HG02970 (cell line): ENCODE measurements at regions not wholly inside any gene's neighbourhood (a gene's known extent, or its start where the extent isn't known, plus 50 kb on each side); places are given as distances from the start of the nearest gene placed in this dataset.
"Not testable (repeated sequence)": the region's sequence is repeated elsewhere in the genome, so short reads cannot be mapped to it uniquely, and the experiment has no call there.

Experiments used
- ATAC-seq: cut with Tn5 transposase; IDR thresholded peaks from one replicate; pipeline ENCODE4 v1.9.1; 2021; ENCODE audit warnings: mild to moderate bottlenecking, moderate library complexity, moderate number of reproducible peaks; ENCODE audit not compliant: unreplicated experiment, low FRiP score

- no peak for ATAC-seq
Observed at GRCh38 chr9:96067600-96067999, 192.1 kb downstream of the ERCC6L2 start.

GRCh38 chr9:96067004-96067403 lies 191.5 kb downstream of the ERCC6L2 start:
- no peak for ATAC-seq

GRCh38 chr9:96065482-96066251 lies 190.2 kb downstream of the ERCC6L2 start:
- no peak for ATAC-seq

- ATAC-seq: no peak
Observed at GRCh38 chr9:96064826-96065481, 189.5 kb downstream of the ERCC6L2 start.

- ATAC-seq: no peak
Observed at GRCh38 chr9:96062854-96063253, 187.4 kb downstream of the ERCC6L2 start.

- no peak for ATAC-seq
Observed at GRCh38 chr9:96062031-96062430, 186.5 kb downstream of the ERCC6L2 start.

- ATAC-seq: no peak
Observed at GRCh38 chr9:96061293-96061987, 185.9 kb downstream of the ERCC6L2 start.

GRCh38 chr9:96058218-96058617 lies 182.7 kb downstream of the ERCC6L2 start:
- ATAC-seq: no peak

- no peak for ATAC-seq
Observed at GRCh38 chr9:96057155-96057554, 181.7 kb downstream of the ERCC6L2 start.

- ATAC-seq: no peak
Observed at GRCh38 chr9:96056226-96056625, 180.7 kb downstream of the ERCC6L2 start.

- ATAC-seq: not testable (repeated sequence)
Observed at GRCh38 chr9:96054248-96054647, 178.8 kb downstream of the ERCC6L2 start.

- no peak for ATAC-seq
Observed at GRCh38 chr9:96052686-96053085, 177.2 kb downstream of the ERCC6L2 start.

- no peak for ATAC-seq
Observed at GRCh38 chr9:96051423-96051822, 175.9 kb downstream of the ERCC6L2 start.

- ATAC-seq: no peak
Observed at GRCh38 chr9:96050861-96051155, 175.3 kb downstream of the ERCC6L2 start.

- no peak for ATAC-seq
Observed at GRCh38 chr9:96050048-96050860, 174.8 kb downstream of the ERCC6L2 start.

GRCh38 chr9:96048956-96049831 lies 173.7 kb downstream of the ERCC6L2 start:
- no peak for ATAC-seq

GRCh38 chr9:96048104-96048955 lies 172.8 kb downstream of the ERCC6L2 start:
- ATAC-seq: no peak

GRCh38 chr9:96047741-96048103 lies 172.2 kb downstream of the ERCC6L2 start:
- ATAC-seq: no peak

- no peak for ATAC-seq
Observed at GRCh38 chr9:96047116-96047639, 171.7 kb downstream of the ERCC6L2 start.
